H9 (cell line): ENCODE measurements at regions not wholly inside any gene's neighbourhood (a gene's known extent, or its start where the extent isn't known, plus 50 kb on each side); places are given as distances from the start of the nearest gene placed in this dataset.

ENCODE experiments used
- DNase-seq: peaks from one replicate; pipeline ENCODE4 v3.0.0-alpha.2; 2017
- H2AFZ ChIP-seq: one replicate; pipeline ENCODE4 v1.6.1; 2013; ENCODE audit warnings: mild to moderate bottlenecking, low read length, control low read depth, moderate library complexity
- H2AK5ac ChIP-seq: 2 replicates; pipeline ENCODE4 v1.6.1; 2013; ENCODE audit warnings: low read length, control low read depth, mixed read lengths; ENCODE audit not compliant: insufficient read length
- H2BK120ac ChIP-seq: one replicate; pipeline ENCODE4 v1.6.1; 2013; ENCODE audit warnings: low read depth, mild to moderate bottlenecking, low read length, control low read depth, inconsistent platforms; ENCODE audit not compliant: poor library complexity, severe bottlenecking
- H2BK12ac ChIP-seq: 2 replicates; pipeline ENCODE4 v1.6.1; 2013; ENCODE audit warnings: low read length, control low read depth, mixed read lengths, low read depth; ENCODE audit not compliant: insufficient read length
- H2BK15ac ChIP-seq: 2 replicates; pipeline ENCODE4 v1.6.1; 2013; ENCODE audit warnings: low read depth, low read length, control low read depth
- H2BK20ac ChIP-seq: one replicate; pipeline ENCODE4 v1.6.1; 2013; ENCODE audit warnings: low read depth, mild to moderate bottlenecking, low read length, control low read depth, inconsistent platforms; ENCODE audit not compliant: poor library complexity, severe bottlenecking
- H2BK5ac ChIP-seq: 2 replicates; pipeline ENCODE4 v1.6.1; 2013; ENCODE audit warnings: low read length, control low read depth, mixed read lengths; ENCODE audit not compliant: insufficient read length
- H3K14ac ChIP-seq: 2 replicates; pipeline ENCODE4 v1.6.1; 2013; ENCODE audit warnings: low read length, control low read depth; ENCODE audit not compliant: insufficient read depth
- H3K18ac ChIP-seq: 2 replicates; pipeline ENCODE4 v1.6.1; 2013; ENCODE audit warnings: low read depth, mild to moderate bottlenecking, mixed read lengths, low read length, control low read depth; ENCODE audit not compliant: insufficient read length
- H3K23ac ChIP-seq: 2 replicates; pipeline ENCODE4 v1.6.1; 2013; ENCODE audit warnings: low read length, control low read depth, mixed read lengths, low read depth; ENCODE audit not compliant: insufficient read length
- H3K23me2 ChIP-seq: 2 replicates; pipeline ENCODE4 v1.6.1; 2013; ENCODE audit warnings: low read depth, mild to moderate bottlenecking, mixed read lengths, low read length, control low read depth; ENCODE audit not compliant: insufficient read length, poor library complexity, severe bottlenecking
- H3K27ac ChIP-seq: 2 replicates; pipeline ENCODE4 v1.5.1; 2013; ENCODE audit warnings: low read length, control low read depth, mixed read lengths, low read depth; ENCODE audit not compliant: insufficient read length
- H3K27me3 ChIP-seq: 2 replicates; pipeline ENCODE4 v1.6.1; 2013; ENCODE audit warnings: low read length, control low read depth, inconsistent platforms; ENCODE audit not compliant: insufficient read depth
- H3K4ac ChIP-seq: 2 replicates; pipeline ENCODE4 v1.6.1; 2013; ENCODE audit warnings: low read depth, mild to moderate bottlenecking, control low read depth, inconsistent platforms, low read length, moderate library complexity
- H3K4me1 ChIP-seq: 2 replicates; pipeline ENCODE4 v1.6.1; 2013; ENCODE audit warnings: low read length, control low read depth, inconsistent platforms; ENCODE audit not compliant: insufficient read depth
- H3K4me2 ChIP-seq: 2 replicates; pipeline ENCODE4 v1.6.1; 2013; ENCODE audit warnings: low read length, control low read depth, mixed read lengths; ENCODE audit not compliant: insufficient read length, insufficient read depth
- H3K56ac ChIP-seq: 2 replicates; pipeline ENCODE4 v1.6.1; 2013; ENCODE audit warnings: low read depth, mild to moderate bottlenecking, mixed read lengths, low read length, control low read depth; ENCODE audit not compliant: insufficient read length
- H3K79me1 ChIP-seq: 2 replicates; pipeline ENCODE4 v1.6.1; 2013; ENCODE audit warnings: low read depth, mild to moderate bottlenecking, moderate library complexity, low read length, control low read depth, inconsistent platforms; ENCODE audit not compliant: insufficient read depth, poor library complexity, severe bottlenecking
- H3K79me2 ChIP-seq: 2 replicates; pipeline ENCODE4 v1.6.1; 2013; ENCODE audit warnings: low read length, control low read depth, inconsistent platforms; ENCODE audit not compliant: insufficient read depth
- H3K9ac ChIP-seq: 2 replicates; pipeline ENCODE4 v1.6.1; 2013; ENCODE audit warnings: low read length, control low read depth, mixed read lengths; ENCODE audit not compliant: insufficient read length; ENCODE audit errors: extremely low read depth
- H3K9me3 ChIP-seq: one replicate; pipeline ENCODE4 v1.6.1; 2013; ENCODE audit warnings: low read depth, low read length, inconsistent platforms; ENCODE audit not compliant: control insufficient read depth
- H3T11ph ChIP-seq: one replicate; pipeline ENCODE4 v1.6.1; 2013; ENCODE audit warnings: mild to moderate bottlenecking, low read length, control low read depth, inconsistent platforms
- H4K20me1 ChIP-seq: one replicate; pipeline ENCODE4 v1.6.1; 2013; ENCODE audit not compliant: control insufficient read depth, insufficient read length, insufficient read depth
- H4K5ac ChIP-seq: 2 replicates; pipeline ENCODE4 v1.6.1; 2013; ENCODE audit warnings: low read depth, mild to moderate bottlenecking, mixed read lengths, low read length, control low read depth; ENCODE audit not compliant: insufficient read length
- H4K8ac ChIP-seq: replicated peaks from 2 replicates; pipeline ENCODE4 v1.6.1; 2013; ENCODE audit warnings: low read length, control low read depth, mixed read lengths, low read depth; ENCODE audit not compliant: insufficient read length
- H4K91ac ChIP-seq: 2 replicates; pipeline ENCODE4 v1.6.1; 2013; ENCODE audit warnings: low read depth, mild to moderate bottlenecking, moderate library complexity, mixed read lengths, low read length, control low read depth; ENCODE audit not compliant: insufficient read length
- H3K27ac Mint-ChIP-seq, 3 experiments: 2 replicates in 2 of 3; 3 replicates in 1 of 3; pipeline ENCODE4 v1.8.0; 2020 to 2021; ENCODE audit warnings: mixed read lengths in 3 of 3, mild to moderate bottlenecking in 1 of 3, moderate library complexity in 1 of 3
- H3K27me3 Mint-ChIP-seq: 2 replicates; pipeline ENCODE4 v1.8.0; 2021; ENCODE audit warnings: low read depth, mild to moderate bottlenecking, moderate library complexity, mixed read lengths
- H3K36me3 Mint-ChIP-seq, 3 experiments: 2 replicates in 2 of 3; 3 replicates in 1 of 3; pipeline ENCODE4 v1.8.0; 2020 to 2021; ENCODE audit warnings: low read depth in 3 of 3, mixed read lengths in 3 of 3; ENCODE audit not compliant: insufficient read depth in 1 of 3
- H3K4me1 Mint-ChIP-seq, 2 experiments: 2 replicates each; pipeline ENCODE4 v1.8.0; 2020; ENCODE audit warnings: mixed read lengths in 2 of 2
- H3K4me3 Mint-ChIP-seq, 2 experiments: 2 replicates in 1 of 2; 3 replicates in 1 of 2; pipeline ENCODE4 v1.8.0; 2020 to 2021; ENCODE audit warnings: mild to moderate bottlenecking in 2 of 2, mixed read lengths in 2 of 2, moderate library complexity in 1 of 2
- H3K9me3 Mint-ChIP-seq, 2 experiments: 2 replicates in 1 of 2; 3 replicates in 1 of 2; pipeline ENCODE4 v1.8.0; 2020; ENCODE audit warnings: mild to moderate bottlenecking in 2 of 2, mixed read lengths in 2 of 2, moderate library complexity in 1 of 2
- CTCF ChIP-seq: fragments of 200-600 bp; sonication (generic); conservative IDR thresholded peaks from 3 replicates; pipeline ENCODE4 v1.8.0; 2021; ENCODE audit warnings: antibody characterized with exemption, mild to moderate bottlenecking
- WGBS: extraction: QIAGEN DNeasy Blood & Tissue Kit; methylation state at CpG from one replicate; pipeline ENCODE4 v1.1.7; 2013; ENCODE audit warnings: missing lambda C conversion rate, low lambda C conversion rate, mixed read lengths; ENCODE audit not compliant: insufficient read length; ENCODE audit errors: extremely low coverage; 5-methylcytosine and 5-hydroxymethylcytosine counted together

GRCh38 chr4:128600996-128601871 is 208.3 kb upstream of the JADE1 start:
- no peaks in the 10 kb centered on the region for H4K20me1 ChIP-seq
- H3K36me3 Mint-ChIP-seq, result peaks cover 0 to 4% (median 0%) of the 10 kb centered on the region in 3 experiments; a peak in 2 of 7 replicates
- H2BK12ac ChIP-seq, result no peak overlapping the region
- no peak overlapping the region for H2BK15ac ChIP-seq
- H2AFZ ChIP-seq, result no peak overlapping the region
- no peak overlapping the region for H4K91ac ChIP-seq
- no peaks in the 10 kb centered on the region for H3K79me1 ChIP-seq
- H3K27ac ChIP-seq, result no peak overlapping the region
- H3K4ac ChIP-seq, result no peak overlapping the region
- H3K4me1 Mint-ChIP-seq, result peaks cover 21 to 34% of the 10 kb centered on the region in 2 experiments
- no peak overlapping the region for H3K18ac ChIP-seq
- no peak overlapping the region for H2BK120ac ChIP-seq
- H3K9ac ChIP-seq, result no peak overlapping the region
- no peak overlapping the region for H2AK5ac ChIP-seq
- TF ChIP-seq CTCF, result no peak
- no peak for DNase-seq
- no peak overlapping the region for H3K4me3 Mint-ChIP-seq
- H4K8ac ChIP-seq, result no peak overlapping the region
- peak overlapping the region; percentile 11; the same call in 1 of the 2 replicates for H3K14ac ChIP-seq
- H3K23ac ChIP-seq, result no peak overlapping the region
- no peaks in the 10 kb centered on the region for H3K27me3 ChIP-seq
- H3K23me2 ChIP-seq, result no peaks in the 10 kb centered on the region
- peak overlapping the region; percentile 6 to 89 (median 28); a peak in 5 of 7 replicates for H3K27ac Mint-ChIP-seq
- H3K4me2 ChIP-seq, result no peak overlapping the region
- no peak overlapping the region for H2BK20ac ChIP-seq
- H3K56ac ChIP-seq, result no peak overlapping the region
- H3K4me1 ChIP-seq, result peaks cover 3% of the 10 kb centered on the region
- peaks cover 0 to 2% of the 10 kb centered on the region in 2 experiments; a peak in 2 of 5 replicates for H3K9me3 Mint-ChIP-seq
- H3K79me2 ChIP-seq, result no peaks in the 10 kb centered on the region
- H3K27me3 Mint-ChIP-seq, result no peaks in the 10 kb centered on the region
- no peak overlapping the region for H4K5ac ChIP-seq
- no CpG with 5 or more reads among the region's 14 CpGs for whole genome bisulfite sequencing
- H2BK5ac ChIP-seq, result no peak overlapping the region
- no peak overlapping the region for H3T11ph ChIP-seq
- no peaks in the 10 kb centered on the region for H3K9me3 ChIP-seq
